ENCODE measurements at regions not wholly inside any gene's neighbourhood (a gene's known extent, or its start where the extent isn't known, plus 50 kb on each side); places are given as distances from the start of the nearest gene placed in this dataset.

- TF ChIP-seq, protein P1, sequence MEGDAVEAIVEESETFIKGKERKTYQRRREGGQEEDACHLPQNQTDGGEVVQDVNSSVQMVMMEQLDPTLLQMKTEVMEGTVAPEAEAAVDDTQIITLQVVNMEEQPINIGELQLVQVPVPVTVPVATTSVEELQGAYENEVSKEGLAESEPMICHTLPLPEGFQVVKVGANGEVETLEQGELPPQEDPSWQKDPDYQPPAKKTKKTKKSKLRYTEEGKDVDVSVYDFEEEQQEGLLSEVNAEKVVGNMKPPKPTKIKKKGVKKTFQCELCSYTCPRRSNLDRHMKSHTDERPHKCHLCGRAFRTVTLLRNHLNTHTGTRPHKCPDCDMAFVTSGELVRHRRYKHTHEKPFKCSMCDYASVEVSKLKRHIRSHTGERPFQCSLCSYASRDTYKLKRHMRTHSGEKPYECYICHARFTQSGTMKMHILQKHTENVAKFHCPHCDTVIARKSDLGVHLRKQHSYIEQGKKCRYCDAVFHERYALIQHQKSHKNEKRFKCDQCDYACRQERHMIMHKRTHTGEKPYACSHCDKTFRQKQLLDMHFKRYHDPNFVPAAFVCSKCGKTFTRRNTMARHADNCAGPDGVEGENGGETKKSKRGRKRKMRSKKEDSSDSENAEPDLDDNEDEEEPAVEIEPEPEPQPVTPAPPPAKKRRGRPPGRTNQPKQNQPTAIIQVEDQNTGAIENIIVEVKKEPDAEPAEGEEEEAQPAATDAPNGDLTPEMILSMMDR (IDR thresholded peaks at IDR 0.05 in 4 of 5, conservative IDR thresholded peaks at IDR 0.05 in 1 of 5) = no peak
- no peak for TF ChIP-seq POLR2A (IDR thresholded peaks at IDR 0.05)
Measured at GRCh38 chr9:135228345-135228982, 141.0 kb downstream of the OLFM1 start.

All from gastrocnemius medialis (tissue), 4 donors.